H1 (cell line): ENCODE measurements at regions not wholly inside any gene's neighbourhood (a gene's known extent, or its start where the extent isn't known, plus 50 kb on each side); places are given as distances from the start of the nearest gene placed in this dataset.

Experiments used
- FOSL1 ChIP-seq: IDR thresholded peaks from 2 replicates; pipeline ENCODE4 v1.6.1; 2011; ENCODE audit warnings: mild to moderate bottlenecking, low read depth, low read length, moderate library complexity; ENCODE audit not compliant: insufficient read depth
- JUND ChIP-seq: IDR thresholded peaks from 2 replicates; pipeline ENCODE4 v1.6.1; 2011; ENCODE audit warnings: mild to moderate bottlenecking, improper control_type of control experiment, low read length
- NRF1 ChIP-seq: IDR thresholded peaks from 2 replicates; pipeline ENCODE4 v1.6.1; 2011; ENCODE audit warnings: mild to moderate bottlenecking, low read depth, low read length, improper control_type of control experiment
- SRF ChIP-seq: IDR thresholded peaks from 2 replicates; pipeline ENCODE4 v1.6.1; 2011; ENCODE audit warnings: mild to moderate bottlenecking, low read depth, low read length, moderate library complexity
- TF ChIP-seq, protein P1 (sequence below): IDR thresholded peaks from 2 replicates; pipeline ENCODE4 v1.6.1; 2011; ENCODE audit warnings: low read depth, mild to moderate bottlenecking, low read length; ENCODE audit not compliant: insufficient read depth

GRCh38 chr14:82419933-82420332, 886.3 kb upstream of the SEL1L start (continued):
- TF ChIP-seq FOSL1 (no peak), JUND (no peak), SRF (no peak), NRF1 (no peak)
- TF ChIP-seq, protein P1, sequence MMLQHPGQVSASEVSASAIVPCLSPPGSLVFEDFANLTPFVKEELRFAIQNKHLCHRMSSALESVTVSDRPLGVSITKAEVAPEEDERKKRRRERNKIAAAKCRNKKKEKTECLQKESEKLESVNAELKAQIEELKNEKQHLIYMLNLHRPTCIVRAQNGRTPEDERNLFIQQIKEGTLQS, result no peak
